ENCODE measurements at regions not wholly inside any gene's neighbourhood (a gene's known extent, or its start where the extent isn't known, plus 50 kb on each side); places are given as distances from the start of the nearest gene placed in this dataset.
A peak's percentile ranks its signal among the peaks of the same experiment; 100 is the strongest.
"Not testable (repeated sequence)": the region's sequence is repeated elsewhere in the genome, so short reads cannot be mapped to it uniquely, and the experiment has no call there.

- no peak for DNase-seq (ENCODE audit: low read depth)
Observed at GRCh38 chr9:3659647-3660046, 133.8 kb upstream of the RFX3 start.

GRCh38 chr9:3658964-3659363, 133.2 kb upstream of the RFX3 start:
- no peak for DNase-seq (ENCODE audit: low read depth)

- no peak for DNase-seq (ENCODE audit: low read depth)
Observed at GRCh38 chr9:3656224-3656623, 130.4 kb upstream of the RFX3 start.

GRCh38 chr9:3650994-3651622, 125.3 kb upstream of the RFX3 start:
- DNase-seq (ENCODE audit: low read depth) = no peak

GRCh38 chr9:3648722-3649246, 123.0 kb upstream of the RFX3 start:
- DNase-seq (ENCODE audit: low read depth) = no peak

GRCh38 chr9:3648266-3648665, 122.5 kb upstream of the RFX3 start:
- no peak for DNase-seq (ENCODE audit: low read depth)

- no peak for DNase-seq (ENCODE audit: low read depth)
Observed at GRCh38 chr9:3647652-3648051, 121.9 kb upstream of the RFX3 start.

- DNase-seq (ENCODE audit: low read depth) = no peak
Observed at GRCh38 chr9:3646226-3646625, 120.4 kb upstream of the RFX3 start.

- DNase-seq (ENCODE audit: low read depth) = not testable (repeated sequence)
Observed at GRCh38 chr9:3642075-3642474, 116.3 kb upstream of the RFX3 start.

GRCh38 chr9:3629495-3629894, 103.7 kb upstream of the RFX3 start:
- DNase-seq (ENCODE audit: low read depth) = no peak

- no peak for DNase-seq (ENCODE audit: low read depth)
Observed at GRCh38 chr9:3628239-3628638, 102.4 kb upstream of the RFX3 start.

GRCh38 chr9:3608011-3608410, 82.2 kb upstream of the RFX3 start:
- DNase-seq (ENCODE audit: low read depth) = no peak

GRCh38 chr9:3600672-3601071, 74.9 kb upstream of the RFX3 start:
- no peak for DNase-seq (ENCODE audit: low read depth)

- no peak for DNase-seq (ENCODE audit: low read depth)
Observed at GRCh38 chr9:3597792-3598191, 72.0 kb upstream of the RFX3 start.

GRCh38 chr9:3586066-3586465, 60.3 kb upstream of the RFX3 start:
- no peak for DNase-seq (ENCODE audit: low read depth)

- DNase-seq (ENCODE audit: low read depth) = no peak
Observed at GRCh38 chr9:3585606-3586005, 59.8 kb upstream of the RFX3 start.

GRCh38 chr9:3578786-3579185, 53.0 kb upstream of the RFX3 start:
- peak; percentile 49 for DNase-seq (ENCODE audit: low read depth)

GRCh38 chr9:3576328-3576727, 50.5 kb upstream of the RFX3 start:
- no peak for DNase-seq (ENCODE audit: low read depth)

GRCh38 chr9:3575821-3576220, 50.0 kb upstream of the RFX3 start:
- DNase-seq (ENCODE audit: low read depth) = no peak
